ENCODE measurements at regions not wholly inside any gene's neighbourhood (a gene's known extent, or its start where the extent isn't known, plus 50 kb on each side); places are given as distances from the start of the nearest gene placed in this dataset.

DNA sequence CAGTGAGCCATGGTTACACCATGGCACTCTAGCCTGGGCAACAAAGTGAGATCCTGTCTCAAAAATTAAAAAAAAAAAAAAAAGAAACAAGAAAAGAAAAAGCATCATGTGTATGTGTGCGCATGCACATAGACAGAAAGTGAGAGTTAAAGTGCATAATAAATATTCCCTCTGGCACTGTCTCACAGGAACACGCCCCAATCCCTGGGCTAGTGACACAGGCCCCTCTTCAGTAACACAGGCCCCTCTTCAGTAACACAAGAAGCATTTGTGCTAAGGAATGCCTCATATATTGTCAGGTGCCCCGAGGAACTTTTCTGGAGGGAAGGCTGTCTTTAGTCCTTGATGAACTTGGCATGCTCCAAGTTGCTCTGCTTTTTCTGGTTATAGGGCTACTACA is 57.5 kb downstream of the RPL27A start:
- no peak for DNase-seq (ENCODE audit: low read depth in 4 of 4, low spot score in 2 of 4)

DNA sequence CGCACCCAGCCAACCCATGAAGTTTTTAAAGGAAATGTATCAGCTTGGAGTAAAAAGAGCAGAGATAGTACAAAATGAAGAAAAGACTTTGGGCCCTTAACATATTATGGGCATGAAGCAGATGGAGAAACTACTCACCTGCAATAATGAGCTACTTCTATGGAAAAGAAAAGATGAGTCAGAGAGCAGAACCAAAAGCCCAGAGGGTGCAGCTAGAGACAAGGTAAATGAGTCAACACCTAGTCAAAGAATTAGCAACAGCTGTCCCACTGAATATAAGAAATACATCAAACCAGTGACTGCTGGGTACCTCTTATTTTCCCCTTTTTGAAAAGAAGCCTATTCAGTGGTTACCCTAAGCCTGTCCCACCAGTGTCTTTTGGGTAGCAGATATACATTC is 61.8 kb downstream of the RPL27A start:
- no peak for DNase-seq (ENCODE audit: low read depth in 4 of 4, low spot score in 2 of 4)

DNA sequence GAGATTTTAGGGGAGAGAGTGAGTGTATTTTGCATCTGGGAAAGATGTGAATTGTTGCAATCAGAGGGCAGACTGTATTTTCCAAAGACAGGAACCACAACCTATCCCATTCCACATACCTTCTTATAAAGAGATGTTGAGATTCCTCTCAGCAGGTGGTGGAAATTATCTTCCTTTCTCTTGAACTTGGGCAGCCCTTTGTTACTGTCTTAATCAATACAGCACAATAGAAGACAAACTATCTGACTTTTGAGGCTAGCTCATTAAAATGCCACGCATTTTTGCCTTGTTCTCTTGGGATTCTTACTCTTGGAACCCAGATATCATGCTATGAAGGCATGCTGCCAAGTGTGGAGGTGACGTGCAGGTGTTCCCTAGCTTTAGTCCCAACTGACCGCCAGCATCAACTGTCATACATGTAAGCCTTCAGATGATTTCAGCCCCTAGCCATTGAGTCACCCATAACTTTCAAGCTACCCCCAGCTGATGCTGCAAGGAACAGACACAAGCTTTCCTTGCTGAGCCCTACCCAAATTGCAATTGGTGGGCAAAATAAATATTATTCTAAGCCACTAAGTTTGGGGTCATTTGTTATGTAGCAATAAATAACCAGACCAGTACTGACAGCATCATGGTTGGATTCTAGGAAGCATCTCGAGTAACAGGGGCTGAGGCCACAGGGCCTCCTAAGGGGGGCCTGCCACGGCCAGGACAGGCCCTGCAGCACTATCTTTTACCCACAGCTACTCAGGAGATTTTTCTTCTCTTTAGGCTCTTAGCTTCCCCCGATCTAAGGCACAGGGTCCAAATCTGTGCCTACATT is 63.0 kb downstream of the RPL27A start:
- DNase-seq (ENCODE audit: low read depth in 4 of 4, low spot score in 2 of 4), result no peak

DNA sequence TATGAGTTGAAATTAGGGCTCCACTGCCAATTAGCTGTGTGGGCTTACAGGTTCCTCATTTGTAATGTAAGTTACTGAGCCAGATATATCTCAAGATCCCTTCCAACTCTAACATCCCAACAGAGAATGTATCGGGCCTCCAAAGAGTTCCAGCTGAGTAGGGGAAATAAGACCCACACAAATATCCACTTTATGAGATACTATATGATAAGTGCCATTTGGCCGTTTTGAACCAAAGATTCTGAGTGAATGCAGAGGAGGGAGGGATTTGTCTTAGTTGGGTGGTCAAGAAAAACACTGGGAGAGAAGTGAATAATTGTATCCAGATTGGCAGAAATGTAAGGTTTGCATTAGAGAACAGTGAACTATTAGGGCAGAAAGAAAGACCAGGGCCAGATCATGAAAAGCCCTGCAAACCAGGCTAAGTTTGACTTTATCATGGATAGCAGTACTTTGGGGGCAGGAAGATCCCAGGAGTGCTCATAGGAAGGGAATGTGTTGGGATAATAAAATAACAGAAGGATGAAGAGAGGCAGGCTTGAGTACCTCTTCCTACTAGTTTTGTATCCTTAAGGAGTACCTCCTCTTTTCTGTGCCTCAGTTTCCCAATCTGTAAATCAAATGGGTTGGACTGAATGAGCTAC is 63.9 kb downstream of the RPL27A start:
- DNase-seq (ENCODE audit: low read depth in 4 of 4, low spot score in 2 of 4), result no peak

DNA sequence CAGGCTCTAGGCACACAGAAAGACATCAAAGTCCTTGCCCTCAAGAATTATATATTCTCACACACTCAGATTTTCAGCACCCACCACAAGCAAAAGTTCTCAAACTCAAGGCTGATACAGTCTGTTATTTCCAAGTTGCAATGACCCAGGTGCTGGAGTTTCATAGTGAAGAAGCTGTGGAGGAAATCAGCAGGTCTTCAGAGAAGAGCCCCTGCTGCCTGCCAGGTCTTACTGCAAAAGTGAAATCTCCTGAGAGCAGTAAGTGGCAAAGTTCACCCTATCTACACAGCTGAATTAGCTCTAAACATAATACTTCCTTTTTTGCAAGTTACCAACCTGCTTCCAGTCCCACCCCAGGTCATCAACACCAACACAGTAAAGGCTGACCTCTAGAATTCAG is 64.6 kb downstream of the RPL27A start:
- no peak for DNase-seq (ENCODE audit: low read depth in 4 of 4, low spot score in 2 of 4)

DNA sequence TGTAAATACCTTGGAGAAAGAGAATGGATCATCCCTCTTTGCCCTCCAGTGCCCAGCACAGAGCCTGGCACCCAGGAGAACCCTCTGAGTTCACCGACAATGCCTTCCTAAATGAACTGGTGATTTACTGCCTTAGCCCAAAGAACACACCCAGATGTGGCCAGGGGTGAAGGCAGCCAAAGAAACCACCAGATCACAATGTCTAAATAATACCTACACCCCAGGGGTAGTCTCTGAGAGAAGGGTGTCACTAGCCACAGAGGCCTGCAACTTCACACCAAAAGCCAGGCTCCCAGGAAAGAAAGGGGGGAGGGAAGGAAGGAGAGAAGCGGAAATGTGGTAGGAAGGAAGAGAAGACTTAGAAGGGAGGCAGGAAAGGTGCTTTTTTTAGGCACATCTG is 65.7 kb downstream of the RPL27A start:
- DNase-seq (ENCODE audit: low read depth in 4 of 4, low spot score in 2 of 4), result no peak

DNA sequence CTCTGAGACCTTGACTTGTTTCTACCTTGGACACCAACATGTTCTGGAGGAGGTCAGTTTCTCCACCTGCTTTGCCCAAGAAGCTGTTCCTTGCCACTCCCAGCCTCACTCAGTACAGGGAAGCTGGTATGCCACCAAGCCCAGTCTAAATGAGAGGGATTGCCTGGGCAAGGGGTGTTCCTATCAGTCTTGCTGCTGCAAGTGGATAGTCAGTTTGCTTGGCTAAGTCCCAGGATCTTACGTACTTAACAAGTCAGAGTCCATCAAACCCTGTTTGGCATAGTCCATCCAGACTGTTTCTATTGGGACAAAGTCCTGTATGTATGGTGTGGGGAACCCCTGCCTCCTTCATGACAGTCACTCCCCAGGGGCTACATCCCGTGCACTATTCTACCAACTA is 66.6 kb downstream of the RPL27A start:
- no peak for DNase-seq (ENCODE audit: low read depth in 4 of 4, low spot score in 2 of 4)

DNA sequence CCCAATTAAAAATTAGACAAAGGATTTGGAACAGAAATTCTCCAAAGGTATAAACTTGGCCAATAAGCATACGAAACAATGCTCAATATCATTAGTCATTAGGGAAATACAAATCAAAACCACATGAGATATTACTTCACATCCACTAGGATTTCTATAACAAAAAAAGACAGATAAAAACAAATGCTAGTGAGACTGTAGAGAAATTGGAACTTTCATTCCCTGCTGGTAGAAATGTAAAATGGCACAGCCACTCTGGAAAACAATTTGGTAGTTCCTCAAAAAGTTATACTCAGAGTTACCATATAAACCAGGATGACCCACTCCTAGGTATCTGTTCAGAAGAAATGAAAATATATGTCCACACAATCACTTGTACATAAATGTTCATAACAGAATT is 71.6 kb downstream of the RPL27A start:
- no peak for DNase-seq (ENCODE audit: low read depth in 4 of 4, low spot score in 2 of 4)

DNA sequence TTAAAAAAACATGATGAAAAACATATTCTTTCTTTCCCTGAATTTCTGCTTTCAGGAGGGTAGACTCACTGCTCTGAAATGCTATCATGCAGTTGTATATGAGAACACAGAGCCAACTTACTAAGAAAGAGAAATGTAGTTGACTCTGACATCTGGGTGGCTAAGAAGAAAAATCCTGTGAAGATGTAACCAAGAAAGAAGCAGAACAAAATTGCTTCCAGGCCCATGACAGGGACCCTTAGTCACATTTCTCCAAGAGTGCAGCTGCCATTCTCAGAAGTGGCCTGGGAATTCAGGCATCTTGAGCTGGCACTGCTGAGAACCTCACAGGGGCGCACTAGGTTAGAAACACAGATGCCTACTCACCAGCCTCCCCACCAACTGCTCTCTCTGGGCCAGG is 73.6 kb downstream of the RPL27A start:
- no peak for DNase-seq (ENCODE audit: low read depth in 4 of 4, low spot score in 2 of 4)

DNA sequence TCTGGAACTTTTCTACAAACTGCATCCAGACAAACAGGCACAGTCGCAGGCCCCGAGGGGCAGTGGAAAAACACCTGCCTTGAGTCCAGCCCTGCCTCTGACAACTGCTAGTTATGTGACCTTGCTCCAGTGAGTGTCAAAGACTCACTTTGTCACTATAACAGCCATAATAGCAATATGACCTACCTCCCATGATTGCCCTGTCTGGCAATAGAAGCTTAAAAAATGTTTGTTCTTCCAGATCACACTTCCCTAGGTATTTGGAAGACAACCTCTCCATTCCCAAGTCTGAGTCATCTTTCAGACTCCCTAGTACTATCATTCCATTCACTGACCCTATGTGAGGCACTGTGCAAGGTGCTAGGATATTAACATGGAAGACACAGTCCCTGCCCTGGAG is 74.5 kb downstream of the RPL27A start:
- no peak for DNase-seq (ENCODE audit: low read depth in 4 of 4, low spot score in 2 of 4)

DNA sequence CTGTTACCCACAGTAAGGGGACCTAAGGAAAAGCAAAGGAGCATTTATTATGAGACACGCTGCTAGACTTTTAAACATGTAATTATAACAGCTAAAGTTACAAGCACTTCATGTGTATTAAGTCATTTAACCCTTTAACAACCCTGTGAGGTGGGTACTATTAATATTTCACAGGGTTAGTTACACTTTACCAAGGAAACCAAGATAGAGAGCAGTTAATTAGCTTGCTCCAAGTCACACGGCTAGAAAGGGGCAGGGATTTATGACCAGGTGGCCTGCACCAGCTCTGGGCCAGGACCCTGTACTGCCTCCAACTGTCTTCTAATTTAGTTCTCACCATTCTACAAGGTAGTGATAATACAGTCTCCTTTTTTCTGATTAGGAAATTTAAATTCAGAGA is 74.9 kb downstream of the RPL27A start:
- peak in 1 of 4 donors; percentile 25 for DNase-seq (ENCODE audit: low read depth in 4 of 4, low spot score in 2 of 4)

DNA sequence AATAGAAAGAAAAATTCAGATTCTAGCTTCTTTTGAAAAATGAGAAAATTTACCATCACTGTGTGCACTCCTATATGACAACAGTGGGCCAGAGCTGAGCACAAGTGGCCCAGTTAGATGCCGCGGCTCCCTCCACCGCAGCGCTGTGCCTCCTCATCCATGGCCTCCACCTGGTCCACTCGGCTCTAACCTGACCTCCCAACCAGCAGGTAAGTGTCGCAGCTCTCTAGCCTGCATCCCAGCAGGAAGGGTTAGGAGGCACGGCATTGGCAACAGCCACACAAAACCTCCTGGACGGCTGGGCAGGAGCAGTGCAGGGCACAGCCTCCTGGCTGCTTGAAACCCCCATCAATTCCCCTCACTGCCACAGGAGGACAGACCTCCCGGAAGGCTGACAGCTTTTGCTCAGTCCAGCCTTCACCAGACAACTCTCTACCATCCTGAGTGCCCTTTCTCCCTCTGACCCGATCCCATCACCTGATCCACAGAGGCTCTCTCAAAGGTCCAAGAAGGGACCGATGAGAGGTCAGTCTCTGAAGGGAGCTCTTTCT is 76.1 kb downstream of the RPL27A start:
- DNase-seq (ENCODE audit: low read depth in 4 of 4, low spot score in 2 of 4), result no peak

DNA sequence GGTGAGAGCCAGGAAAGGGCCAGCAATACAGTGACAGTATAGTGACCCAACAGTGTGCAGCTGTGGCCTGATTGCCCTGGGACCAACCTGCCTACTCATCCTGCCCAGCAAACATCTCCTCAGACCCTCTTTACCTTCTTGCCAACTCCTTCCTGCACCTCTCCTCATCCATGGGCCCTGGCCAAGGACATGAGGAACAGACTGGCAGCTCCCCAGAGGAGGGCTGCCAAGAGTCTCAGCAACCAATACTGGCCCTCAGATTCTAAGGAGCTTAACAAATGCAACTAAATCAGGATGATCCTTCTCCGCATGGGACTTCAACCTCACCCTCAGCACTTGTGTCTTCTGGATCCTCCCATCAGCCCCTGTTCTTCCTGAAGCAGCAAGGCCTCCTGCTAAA is 77.0 kb downstream of the RPL27A start:
- no peak for DNase-seq (ENCODE audit: low read depth in 4 of 4, low spot score in 2 of 4)

DNA sequence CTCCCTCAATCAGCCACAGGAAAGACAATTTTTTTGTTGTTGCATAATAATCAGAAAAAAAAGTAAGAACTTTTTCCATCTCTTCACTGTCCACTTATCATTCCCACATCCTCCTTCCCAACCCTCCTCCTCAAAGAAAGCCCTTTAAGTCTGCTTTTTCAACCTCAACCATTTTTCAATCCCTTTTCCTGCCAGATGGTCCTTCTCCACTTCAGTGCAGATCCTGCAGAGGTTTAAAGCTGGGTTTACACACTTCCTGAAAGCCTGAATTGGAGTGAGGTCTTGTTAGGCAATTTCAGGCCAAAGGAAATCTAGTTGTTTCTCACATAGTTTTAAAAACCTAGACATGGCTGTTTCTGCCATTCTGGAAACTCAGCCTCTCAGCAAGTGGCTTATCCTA is 78.3 kb downstream of the RPL27A start:
- DNase-seq (ENCODE audit: low read depth in 4 of 4, low spot score in 2 of 4), result peak in 2 of 4 donors; percentile 34 to 50

DNA sequence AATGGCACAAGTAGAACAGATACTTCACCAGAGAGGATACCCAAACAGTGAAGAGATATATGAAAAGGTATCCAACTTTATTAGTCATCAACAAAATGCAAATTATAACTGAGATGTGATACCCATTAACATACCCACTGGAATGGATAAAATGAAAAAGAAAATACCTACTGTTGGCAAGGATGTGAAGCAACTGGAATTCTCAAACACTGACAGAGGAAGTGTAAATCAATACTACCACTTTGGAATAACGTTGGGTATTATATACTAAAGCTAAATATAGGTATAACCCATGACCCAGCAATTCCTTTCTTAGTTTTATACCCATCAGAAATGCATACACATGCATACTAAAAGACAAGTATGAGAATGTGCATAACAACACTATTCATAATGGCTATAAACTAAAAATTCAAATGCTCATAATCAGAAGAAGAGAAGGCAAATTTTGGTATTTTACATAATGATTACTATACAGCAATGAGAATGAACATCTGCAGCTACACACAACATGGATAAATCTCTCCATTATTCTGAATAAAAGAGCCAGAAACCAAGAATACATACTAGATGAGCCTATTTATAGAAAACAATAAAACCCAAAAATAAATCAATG is 80.6 kb downstream of the RPL27A start:
- no peak for DNase-seq (ENCODE audit: low read depth in 4 of 4, low spot score in 2 of 4)

DNA sequence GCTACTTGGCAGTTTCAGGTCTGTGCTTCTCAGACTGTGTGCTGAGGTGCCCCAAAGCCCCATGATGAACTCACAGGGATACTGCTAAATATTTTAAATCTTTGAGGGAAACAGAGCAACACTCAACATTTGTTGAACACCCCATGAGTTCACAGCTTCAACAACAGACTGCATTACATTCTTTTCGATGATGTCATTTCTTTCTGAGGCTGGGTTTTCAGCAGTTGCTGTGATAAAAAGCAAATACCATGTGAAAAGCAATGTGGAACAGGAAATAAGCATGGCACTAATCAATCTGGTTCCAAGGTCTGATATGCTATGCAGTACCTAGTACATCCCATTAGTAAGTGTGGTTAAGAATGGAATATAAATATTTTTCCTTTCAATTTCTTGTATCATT is 82.7 kb downstream of the RPL27A start:
- no peak for DNase-seq (ENCODE audit: low read depth in 4 of 4, low spot score in 2 of 4)

DNA sequence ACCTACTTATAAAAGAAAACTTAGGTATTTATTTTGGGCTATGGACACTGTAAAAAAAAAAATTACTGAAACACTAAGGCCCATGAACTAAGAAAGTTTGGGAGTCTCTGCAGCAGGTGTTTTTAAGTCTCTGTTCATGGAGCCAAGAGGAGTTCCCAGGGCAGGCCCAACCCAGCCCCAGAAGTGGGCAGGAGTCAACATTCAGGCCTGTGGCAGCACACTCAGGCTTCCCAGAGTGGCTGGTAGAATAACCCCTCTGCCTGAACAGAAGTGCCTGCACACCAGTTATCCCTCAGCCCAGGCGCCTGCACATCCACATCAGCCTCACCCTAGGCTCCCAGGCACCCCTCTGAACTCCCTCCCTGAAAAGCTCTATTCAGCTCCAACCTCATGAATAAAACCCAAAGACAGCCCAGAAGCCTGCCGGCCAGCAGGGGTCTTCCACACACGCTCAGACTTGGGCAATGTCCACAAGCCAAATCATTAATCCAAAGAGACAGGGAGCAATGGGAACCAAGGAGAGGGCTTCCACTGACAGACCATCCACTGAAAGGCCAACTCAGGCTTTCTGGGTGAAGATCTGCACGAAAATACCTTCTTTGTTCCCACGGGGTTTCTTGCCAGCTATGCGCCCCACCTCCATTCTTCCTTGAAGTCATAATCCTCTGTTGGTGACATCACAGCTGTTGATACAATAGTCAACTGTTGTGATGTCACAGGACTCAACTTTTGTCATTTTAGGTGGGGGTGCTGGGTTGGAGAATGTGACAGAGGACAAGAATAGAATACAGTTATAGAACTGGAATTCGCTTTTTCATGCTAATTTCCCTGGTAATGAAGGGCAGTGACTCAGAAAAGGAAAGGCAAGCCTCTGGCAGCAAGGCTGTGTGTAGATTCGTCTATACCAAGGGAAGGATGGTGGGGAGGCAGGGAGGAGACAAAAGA is 83.7 kb downstream of the RPL27A start:
- DNase-seq (ENCODE audit: low read depth in 4 of 4, low spot score in 2 of 4), result no peak

DNA sequence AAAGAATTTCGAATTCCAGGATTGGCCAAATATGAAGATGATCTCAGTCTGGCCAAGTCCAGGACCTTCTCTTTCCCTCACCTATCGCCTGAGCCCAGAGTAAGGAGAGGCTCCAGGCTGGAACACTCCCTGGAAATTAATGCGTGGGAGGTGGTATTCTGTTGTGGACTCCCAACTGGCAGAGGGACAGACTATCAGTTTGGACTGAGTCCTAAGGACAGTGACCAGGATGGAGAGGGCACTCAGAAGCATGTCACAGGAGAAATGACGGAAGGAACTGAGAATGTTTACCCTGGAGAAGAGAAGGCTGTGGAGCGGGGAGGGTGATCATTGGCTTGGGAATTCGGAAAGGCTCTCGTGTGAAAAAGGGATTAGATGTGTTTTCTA is 84.4 kb downstream of the RPL27A start:
- no peak for DNase-seq (ENCODE audit: low read depth in 4 of 4, low spot score in 2 of 4)

DNA sequence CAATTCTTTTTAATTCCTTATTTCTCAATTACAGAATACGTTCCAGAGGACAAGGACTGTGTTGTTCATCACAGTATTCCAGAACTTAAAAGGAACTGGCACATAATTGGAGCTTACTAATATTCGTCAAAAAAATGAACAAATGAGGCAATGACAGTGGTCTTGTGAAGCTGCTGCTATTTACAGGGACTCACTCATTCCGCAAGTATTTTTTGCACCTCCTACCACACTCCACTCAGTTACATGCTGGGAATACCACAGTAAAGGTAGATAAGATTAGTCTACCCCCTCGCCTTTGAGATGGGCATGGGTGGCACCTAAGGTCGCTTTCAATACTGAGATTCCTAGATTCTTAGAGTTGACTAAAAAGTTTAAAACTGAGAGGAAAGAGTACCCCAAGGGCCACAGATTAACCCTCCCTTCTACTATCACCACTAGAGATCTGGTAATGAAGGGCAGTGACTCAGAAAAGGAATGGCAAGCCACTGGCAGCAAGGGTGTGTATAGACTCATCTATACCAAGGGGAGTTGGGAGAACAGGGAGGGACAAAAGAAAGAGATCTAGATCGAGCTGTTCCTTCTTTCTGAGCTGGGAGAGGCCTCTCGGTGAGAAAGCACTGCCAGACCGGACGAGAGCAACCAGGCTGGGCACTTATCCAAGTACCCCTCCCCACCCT is 85.0 kb downstream of the RPL27A start:
- DNase-seq (ENCODE audit: low read depth in 4 of 4, low spot score in 2 of 4), result no peak
